ENCODE measurements at regions not wholly inside any gene's neighbourhood (a gene's known extent, or its start where the extent isn't known, plus 50 kb on each side); places are given as distances from the start of the nearest gene placed in this dataset.

DNA sequence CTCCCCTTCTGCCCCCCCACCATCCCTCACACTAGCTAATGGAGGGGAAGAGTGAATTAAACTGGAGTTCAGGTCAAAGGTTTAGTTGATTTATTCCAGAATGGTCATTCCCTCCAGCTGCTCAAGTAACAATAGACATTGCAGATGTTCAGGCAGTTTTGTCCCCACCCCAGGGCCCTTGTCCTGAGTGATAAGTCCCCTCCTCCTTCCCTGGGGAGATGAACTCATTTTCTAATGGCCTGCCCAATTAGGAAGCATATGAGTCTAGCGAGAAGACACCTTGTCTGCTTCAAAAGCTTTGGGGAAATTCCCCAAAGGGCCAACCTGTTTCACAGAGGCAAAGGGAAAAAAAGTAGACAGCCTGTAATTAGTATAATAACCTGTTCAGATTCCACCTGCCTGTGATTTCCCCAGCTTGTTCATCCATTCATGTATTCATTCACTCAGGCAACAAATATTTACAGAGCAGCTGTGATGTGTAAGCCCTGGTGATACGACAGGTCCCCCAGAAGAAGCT, 165.3 kb downstream of the SHQ1 start:
- ChIA-PET POLR2A (no interaction called here), CTCF (interaction anchor here (0.9 to 1.0 kb wide), 2 partner anchors 16 to 17 kb away, joined by 3 to 4 read pairs; no protein-coding TSS in a partner anchor)
- TF ChIP-seq GATA3 (IDR thresholded peaks at IDR 0.05; ENCODE audit: borderline replicate concordance): no peak
- no peak for TF ChIP-seq ATOH8 (CRISPR knock-in tag; IDR thresholded peaks at IDR 0.05; ENCODE audit: low read depth)
- TF ChIP-seq NFE2L2 (conservative IDR thresholded peaks at IDR 0.05; ENCODE audit: low read length): no peak
- TF ChIP-seq ZSCAN20 (CRISPR knock-in tag; IDR thresholded peaks at IDR 0.05): no peak
- no peak for TF ChIP-seq EHMT2 (IDR thresholded peaks at IDR 0.05; ENCODE audit: low read depth)
- TF ChIP-seq RAD21 (conservative IDR thresholded peaks at IDR 0.05 in 1 of 2, IDR thresholded peaks at IDR 0.05 in 1 of 2): no peak
- no peak for TF ChIP-seq MAZ (IDR thresholded peaks at IDR 0.05; ENCODE audit: borderline replicate concordance, low read depth, low read length)
- TF ChIP-seq HOXA7 (CRISPR knock-in tag; IDR thresholded peaks at IDR 0.05): no peak
- TF ChIP-seq, protein P1, sequence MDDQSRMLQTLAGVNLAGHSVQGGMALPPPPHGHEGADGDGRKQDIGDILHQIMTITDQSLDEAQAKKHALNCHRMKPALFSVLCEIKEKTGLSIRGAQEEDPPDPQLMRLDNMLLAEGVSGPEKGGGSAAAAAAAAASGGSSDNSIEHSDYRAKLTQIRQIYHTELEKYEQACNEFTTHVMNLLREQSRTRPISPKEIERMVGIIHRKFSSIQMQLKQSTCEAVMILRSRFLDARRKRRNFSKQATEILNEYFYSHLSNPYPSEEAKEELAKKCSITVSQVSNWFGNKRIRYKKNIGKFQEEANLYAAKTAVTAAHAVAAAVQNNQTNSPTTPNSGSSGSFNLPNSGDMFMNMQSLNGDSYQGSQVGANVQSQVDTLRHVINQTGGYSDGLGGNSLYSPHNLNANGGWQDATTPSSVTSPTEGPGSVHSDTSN (IDR thresholded peaks at IDR 0.05): no peak
- no peak for TF ChIP-seq KDM1A (IDR thresholded peaks at IDR 0.05; ENCODE audit: low read depth)
- TF ChIP-seq, protein P2, sequence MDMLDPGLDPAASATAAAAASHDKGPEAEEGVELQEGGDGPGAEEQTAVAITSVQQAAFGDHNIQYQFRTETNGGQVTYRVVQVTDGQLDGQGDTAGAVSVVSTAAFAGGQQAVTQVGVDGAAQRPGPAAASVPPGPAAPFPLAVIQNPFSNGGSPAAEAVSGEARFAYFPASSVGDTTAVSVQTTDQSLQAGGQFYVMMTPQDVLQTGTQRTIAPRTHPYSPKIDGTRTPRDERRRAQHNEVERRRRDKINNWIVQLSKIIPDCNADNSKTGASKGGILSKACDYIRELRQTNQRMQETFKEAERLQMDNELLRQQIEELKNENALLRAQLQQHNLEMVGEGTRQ (IDR thresholded peaks at IDR 0.05): no peak
- no peak for TF ChIP-seq ZNF302 (CRISPR knock-in tag; IDR thresholded peaks at IDR 0.05)
- TF ChIP-seq ESRRA (IDR thresholded peaks at IDR 0.05; ENCODE audit: borderline replicate concordance, low read length): no peak
- FAIRE-seq (no peak), ATAC-seq (no peak), DNase-seq (ENCODE audit: low read depth in 1 of 2, low spot score in 1 of 2) (no peak)
- Histone ChIP-seq H3K27ac (no peak overlapping the region), H3K4me2 (no peak overlapping the region), H3K9me3 (no peaks in the 10 kb centered on the region), H3K4me3 (no peak overlapping the region), H3K4me1 (no peaks in the 10 kb centered on the region)
- WGBS (ENCODE audit: missing lambda C conversion rate): 61% methylated on average over 2 of the region's 2 CpGs

- POLR2A ChIA-PET: no interaction called here
These were observed 166.6 kb downstream of the SHQ1 start for GRCh38 chr3:72681598-72681997.

More at GRCh38 chr3:72681598-72681997, 166.6 kb downstream of the SHQ1 start:
- TF ChIP-seq, protein P3, sequence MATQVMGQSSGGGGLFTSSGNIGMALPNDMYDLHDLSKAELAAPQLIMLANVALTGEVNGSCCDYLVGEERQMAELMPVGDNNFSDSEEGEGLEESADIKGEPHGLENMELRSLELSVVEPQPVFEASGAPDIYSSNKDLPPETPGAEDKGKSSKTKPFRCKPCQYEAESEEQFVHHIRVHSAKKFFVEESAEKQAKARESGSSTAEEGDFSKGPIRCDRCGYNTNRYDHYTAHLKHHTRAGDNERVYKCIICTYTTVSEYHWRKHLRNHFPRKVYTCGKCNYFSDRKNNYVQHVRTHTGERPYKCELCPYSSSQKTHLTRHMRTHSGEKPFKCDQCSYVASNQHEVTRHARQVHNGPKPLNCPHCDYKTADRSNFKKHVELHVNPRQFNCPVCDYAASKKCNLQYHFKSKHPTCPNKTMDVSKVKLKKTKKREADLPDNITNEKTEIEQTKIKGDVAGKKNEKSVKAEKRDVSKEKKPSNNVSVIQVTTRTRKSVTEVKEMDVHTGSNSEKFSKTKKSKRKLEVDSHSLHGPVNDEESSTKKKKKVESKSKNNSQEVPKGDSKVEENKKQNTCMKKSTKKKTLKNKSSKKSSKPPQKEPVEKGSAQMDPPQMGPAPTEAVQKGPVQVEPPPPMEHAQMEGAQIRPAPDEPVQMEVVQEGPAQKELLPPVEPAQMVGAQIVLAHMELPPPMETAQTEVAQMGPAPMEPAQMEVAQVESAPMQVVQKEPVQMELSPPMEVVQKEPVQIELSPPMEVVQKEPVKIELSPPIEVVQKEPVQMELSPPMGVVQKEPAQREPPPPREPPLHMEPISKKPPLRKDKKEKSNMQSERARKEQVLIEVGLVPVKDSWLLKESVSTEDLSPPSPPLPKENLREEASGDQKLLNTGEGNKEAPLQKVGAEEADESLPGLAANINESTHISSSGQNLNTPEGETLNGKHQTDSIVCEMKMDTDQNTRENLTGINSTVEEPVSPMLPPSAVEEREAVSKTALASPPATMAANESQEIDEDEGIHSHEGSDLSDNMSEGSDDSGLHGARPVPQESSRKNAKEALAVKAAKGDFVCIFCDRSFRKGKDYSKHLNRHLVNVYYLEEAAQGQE (IDR thresholded peaks at IDR 0.05): no peak
- TF ChIP-seq BCL3 (IDR thresholded peaks at IDR 0.05) (no peak), ESRRA (IDR thresholded peaks at IDR 0.05; ENCODE audit: borderline replicate concordance, low read length) (no peak), EP300 (IDR thresholded peaks at IDR 0.05) (no peak), TP53 (CRISPR knock-in tag; IDR thresholded peaks at IDR 0.05) (no peak), E2F6 (IDR thresholded peaks at IDR 0.05; ENCODE audit: borderline replicate concordance, low read depth) (no peak), MAZ (IDR thresholded peaks at IDR 0.05; ENCODE audit: borderline replicate concordance, low read depth, low read length) (no peak), KDM1A (IDR thresholded peaks at IDR 0.05; ENCODE audit: low read depth) (no peak), TFCP2L1 (CRISPR knock-in tag; IDR thresholded peaks at IDR 0.05) (no peak), HES2 (IDR thresholded peaks at IDR 0.05) (no peak), ZNF302 (CRISPR knock-in tag; IDR thresholded peaks at IDR 0.05) (no peak), HOXB13 (CRISPR knock-in tag; IDR thresholded peaks at IDR 0.05; ENCODE audit: low read depth) (no peak), POLR2A (IDR thresholded peaks at IDR 0.05; ENCODE audit: low read length) (no peak), CHD2 (IDR thresholded peaks at IDR 0.05; ENCODE audit: low read length, partially characterized antibody) (no peak), EHF (CRISPR knock-in tag; IDR thresholded peaks at IDR 0.05) (no peak), RNF2 (IDR thresholded peaks at IDR 0.05; ENCODE audit: borderline replicate concordance, low read depth) (no peak), JUN (IDR thresholded peaks at IDR 0.05) (no peak), FOXS1 (CRISPR knock-in tag; IDR thresholded peaks at IDR 0.05) (no peak)
- TF ChIP-seq, protein P2 (IDR thresholded peaks at IDR 0.05): no peak
- H3K4me3 ChIP-seq: no peak overlapping the region
- CTCF ChIA-PET: no interaction called here
- 38% methylated on average over 6 of the region's 6 CpGs for WGBS (ENCODE audit: missing lambda C conversion rate)
- no peaks in the 10 kb centered on the region for H3K9me3 ChIP-seq
- DNase-seq (ENCODE audit: low read depth in 1 of 2, low spot score in 1 of 2) (no peak), ATAC-seq (no peak), FAIRE-seq (no peak)
- H3K4me2 ChIP-seq: no peak overlapping the region
- no peak overlapping the region for H3K27ac ChIP-seq
- H3K4me1 ChIP-seq: no peaks in the 10 kb centered on the region
